T-helper 1 cell treated with Interleukin-12 subunit alpha and Interleukin-12 subunit beta and Interleukin-4 antibody, amounts not matched to agents 30 μg/mL and 1 μg/mL, for 36 hours (primary cell): ENCODE measurements at regions not wholly inside any gene's neighbourhood (a gene's known extent, or its start where the extent isn't known, plus 50 kb on each side); places are given as distances from the start of the nearest gene placed in this dataset.

Experiments
- H3K27ac Mint-ChIP-seq: one replicate; pipeline ENCODE4 v1.8.0; 2021; ENCODE audit warnings: mild to moderate bottlenecking, mixed read lengths
- H3K27me3 Mint-ChIP-seq: one replicate; pipeline ENCODE4 v1.8.0; 2021; ENCODE audit warnings: low read depth, mixed read lengths
- H3K36me3 Mint-ChIP-seq: one replicate; pipeline ENCODE4 v1.8.0; 2021; ENCODE audit warnings: low read depth, mixed read lengths
- H3K4me1 Mint-ChIP-seq: one replicate; pipeline ENCODE4 v1.8.0; 2021; ENCODE audit warnings: low read depth, mixed read lengths
- H3K4me3 Mint-ChIP-seq: one replicate; pipeline ENCODE4 v1.8.0; 2021; ENCODE audit warnings: mild to moderate bottlenecking, moderate library complexity, mixed read lengths
- H3K9me3 Mint-ChIP-seq: one replicate; pipeline ENCODE4 v1.8.0; 2021; ENCODE audit warnings: mixed read lengths

GRCh38 chr17:71158437-71158836 lies 962.4 kb upstream of the SOX9 start:
- no peaks in the 10 kb centered on the region for H3K36me3 Mint-ChIP-seq
- no peak overlapping the region for H3K27ac Mint-ChIP-seq
- H3K4me1 Mint-ChIP-seq, result no peaks in the 10 kb centered on the region
- no peaks in the 10 kb centered on the region for H3K27me3 Mint-ChIP-seq
- H3K9me3 Mint-ChIP-seq, result peaks cover 5% of the 10 kb centered on the region
- H3K4me3 Mint-ChIP-seq, result no peak overlapping the region

DNA sequence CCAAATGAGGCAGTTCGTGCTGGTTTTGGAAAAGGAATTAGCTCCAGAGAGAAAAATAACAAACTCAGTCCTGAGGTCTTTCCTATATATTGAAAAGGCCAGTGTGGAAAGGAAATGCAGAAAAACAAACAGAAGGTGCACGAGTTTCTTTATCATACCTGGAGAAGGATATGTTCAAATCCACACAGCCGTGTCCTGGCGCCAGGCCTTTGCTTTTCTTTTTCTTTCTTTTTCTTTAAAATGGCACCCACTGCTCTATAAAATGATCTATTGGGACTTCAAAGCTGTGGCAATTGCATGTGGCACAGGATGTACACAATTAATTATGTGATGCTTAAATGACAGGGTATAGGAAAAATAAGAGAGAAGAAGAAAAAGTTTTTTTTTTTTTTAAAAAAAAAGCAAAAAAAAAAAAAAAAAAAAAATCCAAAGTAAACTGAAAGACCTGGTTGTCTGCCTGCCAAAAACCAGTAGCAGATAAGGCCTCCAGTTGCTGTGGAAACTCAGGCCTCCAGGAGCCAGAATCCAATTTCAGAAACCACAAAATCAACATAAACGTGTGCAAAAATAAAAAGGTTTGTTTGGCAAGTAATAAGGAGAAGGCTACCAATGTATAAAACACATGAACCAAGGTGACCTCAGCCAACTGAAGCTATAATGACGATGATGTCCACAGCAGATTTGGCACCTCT lies 957.6 kb upstream of the SOX9 start:
- no peaks in the 10 kb centered on the region for H3K36me3 Mint-ChIP-seq
- H3K4me1 Mint-ChIP-seq, result no peaks in the 10 kb centered on the region
- H3K27ac Mint-ChIP-seq, result no peak overlapping the region
- H3K4me3 Mint-ChIP-seq, result no peak overlapping the region
- H3K27me3 Mint-ChIP-seq, result no peaks in the 10 kb centered on the region
- no peaks in the 10 kb centered on the region for H3K9me3 Mint-ChIP-seq

GRCh38 chr17:71163813-71164122 lies 957.1 kb upstream of the SOX9 start:
- no peaks in the 10 kb centered on the region for H3K9me3 Mint-ChIP-seq
- no peak overlapping the region for H3K4me3 Mint-ChIP-seq
- no peak overlapping the region for H3K27ac Mint-ChIP-seq
- H3K4me1 Mint-ChIP-seq, result no peaks in the 10 kb centered on the region
- H3K27me3 Mint-ChIP-seq, result no peaks in the 10 kb centered on the region
- no peaks in the 10 kb centered on the region for H3K36me3 Mint-ChIP-seq

DNA sequence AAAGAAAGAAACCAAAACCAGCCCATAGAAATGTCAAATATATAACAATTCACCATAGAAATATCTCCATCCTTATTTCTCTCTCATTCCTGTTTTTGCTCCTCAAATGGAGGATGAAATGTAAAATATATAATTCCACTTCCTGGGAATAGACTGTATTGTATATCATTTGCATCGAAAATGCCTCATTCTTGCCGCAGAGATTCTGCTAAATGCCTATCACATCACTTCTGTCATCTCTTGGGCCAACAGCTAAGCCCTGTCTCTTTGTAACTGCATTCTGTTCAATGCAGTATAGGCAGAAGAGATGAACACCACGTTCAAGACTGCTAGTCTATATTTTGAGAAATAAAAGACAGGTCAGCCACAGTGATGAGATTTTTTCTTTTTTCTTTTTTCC lies 956.3 kb upstream of the SOX9 start:
- no peak overlapping the region for H3K4me3 Mint-ChIP-seq
- H3K4me1 Mint-ChIP-seq, result no peaks in the 10 kb centered on the region
- no peak overlapping the region for H3K27ac Mint-ChIP-seq
- H3K36me3 Mint-ChIP-seq, result no peaks in the 10 kb centered on the region
- H3K27me3 Mint-ChIP-seq, result no peaks in the 10 kb centered on the region
- no peaks in the 10 kb centered on the region for H3K9me3 Mint-ChIP-seq

GRCh38 chr17:71166311-71166710 lies 954.5 kb upstream of the SOX9 start:
- H3K4me3 Mint-ChIP-seq, result no peak overlapping the region
- no peaks in the 10 kb centered on the region for H3K4me1 Mint-ChIP-seq
- H3K36me3 Mint-ChIP-seq, result no peaks in the 10 kb centered on the region
- no peaks in the 10 kb centered on the region for H3K9me3 Mint-ChIP-seq
- H3K27me3 Mint-ChIP-seq, result no peaks in the 10 kb centered on the region
- no peak overlapping the region for H3K27ac Mint-ChIP-seq

DNA sequence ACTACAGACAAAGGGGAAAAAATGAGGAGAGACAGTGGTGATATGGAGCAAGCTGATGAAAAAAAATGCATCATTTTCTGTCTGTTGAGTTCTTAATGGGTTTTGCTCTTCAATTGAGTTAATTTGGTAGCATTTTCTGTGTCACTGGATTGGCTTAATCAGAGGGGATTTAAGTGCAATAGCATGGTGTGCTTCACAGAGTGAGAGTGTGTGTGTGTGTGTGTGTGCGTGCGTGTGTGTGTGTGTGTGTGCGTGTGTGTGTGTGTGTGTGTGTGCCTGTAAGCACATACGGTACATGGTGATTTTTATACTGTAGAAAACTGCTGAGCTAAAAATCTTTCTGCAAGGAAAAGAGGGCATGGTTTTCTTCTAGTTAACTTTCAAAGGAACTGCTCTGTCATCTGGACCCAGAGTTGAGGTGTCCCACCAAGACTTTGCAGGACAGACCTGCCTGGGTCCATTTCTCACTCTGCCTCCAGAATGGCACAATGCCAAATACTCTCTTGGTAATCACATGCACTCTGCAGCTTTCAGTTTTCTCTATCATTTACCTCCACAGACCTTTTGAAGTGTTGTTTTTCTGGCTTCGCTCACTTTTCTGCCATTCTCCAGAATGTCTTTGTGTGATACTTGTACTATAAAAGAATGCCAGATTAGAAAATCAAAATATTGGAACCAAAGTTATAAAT lies 952.6 kb upstream of the SOX9 start:
- H3K9me3 Mint-ChIP-seq, result no peaks in the 10 kb centered on the region
- H3K36me3 Mint-ChIP-seq, result no peaks in the 10 kb centered on the region
- no peaks in the 10 kb centered on the region for H3K27me3 Mint-ChIP-seq
- H3K27ac Mint-ChIP-seq, result no peak overlapping the region
- no peaks in the 10 kb centered on the region for H3K4me1 Mint-ChIP-seq
- no peak overlapping the region for H3K4me3 Mint-ChIP-seq

DNA sequence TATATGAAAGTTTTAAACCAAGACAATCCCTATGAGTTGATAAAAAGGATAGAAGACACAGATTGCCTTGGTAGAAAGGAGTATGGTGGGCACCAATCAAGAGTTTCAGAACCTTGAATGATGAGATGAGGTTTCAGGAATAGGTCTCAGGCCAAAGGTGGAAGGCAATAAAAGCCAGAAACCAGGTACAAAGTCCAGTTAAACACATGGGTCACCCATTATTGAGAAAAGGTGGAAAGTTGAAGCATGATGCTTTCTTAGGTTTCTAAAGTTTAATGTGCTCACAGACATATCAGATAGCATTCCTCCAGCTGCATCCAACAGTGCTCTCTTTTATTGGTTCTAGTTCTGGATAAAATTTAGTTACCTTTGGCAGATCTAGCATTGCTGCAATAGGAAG lies 950.8 kb upstream of the SOX9 start:
- Mint-ChIP-seq H3K4me1 (no peaks in the 10 kb centered on the region), H3K9me3 (no peaks in the 10 kb centered on the region), H3K36me3 (no peaks in the 10 kb centered on the region), H3K27me3 (no peaks in the 10 kb centered on the region), H3K27ac (no peak overlapping the region), H3K4me3 (no peak overlapping the region)

GRCh38 chr17:71171270-71171669 lies 949.5 kb upstream of the SOX9 start:
- no peaks in the 10 kb centered on the region for H3K9me3 Mint-ChIP-seq
- no peaks in the 10 kb centered on the region for H3K36me3 Mint-ChIP-seq
- no peaks in the 10 kb centered on the region for H3K27me3 Mint-ChIP-seq
- H3K4me3 Mint-ChIP-seq, result no peak overlapping the region
- no peak overlapping the region for H3K27ac Mint-ChIP-seq
- no peaks in the 10 kb centered on the region for H3K4me1 Mint-ChIP-seq

DNA sequence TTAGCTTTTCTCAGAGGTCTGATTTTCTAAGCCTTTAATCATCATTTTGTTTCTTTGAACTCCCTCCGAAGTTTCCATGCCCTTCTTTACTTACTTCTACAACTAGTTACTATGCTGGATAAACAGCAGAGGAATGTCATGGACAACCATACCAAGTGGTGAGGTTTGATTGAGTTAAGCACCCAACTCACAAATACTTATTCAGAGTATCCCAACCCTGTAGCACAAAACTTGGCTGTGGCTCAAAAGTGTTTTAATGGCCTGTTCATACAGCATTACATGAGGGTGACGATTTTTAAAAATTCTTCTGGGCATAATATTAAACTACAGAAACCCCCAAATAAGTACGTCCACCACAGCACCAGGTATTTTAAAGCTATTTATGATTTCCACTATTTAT lies 946.8 kb upstream of the SOX9 start:
- no peaks in the 10 kb centered on the region for H3K27me3 Mint-ChIP-seq
- H3K4me1 Mint-ChIP-seq, result no peaks in the 10 kb centered on the region
- H3K36me3 Mint-ChIP-seq, result no peaks in the 10 kb centered on the region
- H3K9me3 Mint-ChIP-seq, result peaks cover 7% of the 10 kb centered on the region
- H3K27ac Mint-ChIP-seq, result no peak overlapping the region
- no peak overlapping the region for H3K4me3 Mint-ChIP-seq

DNA sequence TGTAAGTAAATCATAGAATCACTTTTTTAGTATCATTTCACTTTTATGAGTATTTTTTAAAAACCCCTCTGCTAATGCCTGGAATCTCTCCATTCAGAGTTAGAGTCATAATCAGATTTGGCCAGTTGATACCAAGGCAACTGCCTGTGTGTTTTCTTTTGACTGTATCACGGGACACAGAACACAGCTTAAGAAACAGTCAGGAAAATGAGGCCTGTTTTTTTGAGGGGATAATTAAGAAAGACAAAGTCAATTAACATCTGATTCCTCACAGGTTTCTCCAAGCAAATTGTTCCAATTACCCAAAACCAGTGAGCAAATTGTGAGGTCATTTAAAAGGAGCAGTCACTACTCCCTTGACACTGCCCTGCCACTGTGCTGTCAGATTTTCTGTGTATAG lies 944.5 kb upstream of the SOX9 start:
- no peaks in the 10 kb centered on the region for H3K27me3 Mint-ChIP-seq
- no peaks in the 10 kb centered on the region for H3K36me3 Mint-ChIP-seq
- no peaks in the 10 kb centered on the region for H3K4me1 Mint-ChIP-seq
- H3K9me3 Mint-ChIP-seq, result peaks cover 7% of the 10 kb centered on the region
- H3K4me3 Mint-ChIP-seq, result no peak overlapping the region
- H3K27ac Mint-ChIP-seq, result no peak overlapping the region

DNA sequence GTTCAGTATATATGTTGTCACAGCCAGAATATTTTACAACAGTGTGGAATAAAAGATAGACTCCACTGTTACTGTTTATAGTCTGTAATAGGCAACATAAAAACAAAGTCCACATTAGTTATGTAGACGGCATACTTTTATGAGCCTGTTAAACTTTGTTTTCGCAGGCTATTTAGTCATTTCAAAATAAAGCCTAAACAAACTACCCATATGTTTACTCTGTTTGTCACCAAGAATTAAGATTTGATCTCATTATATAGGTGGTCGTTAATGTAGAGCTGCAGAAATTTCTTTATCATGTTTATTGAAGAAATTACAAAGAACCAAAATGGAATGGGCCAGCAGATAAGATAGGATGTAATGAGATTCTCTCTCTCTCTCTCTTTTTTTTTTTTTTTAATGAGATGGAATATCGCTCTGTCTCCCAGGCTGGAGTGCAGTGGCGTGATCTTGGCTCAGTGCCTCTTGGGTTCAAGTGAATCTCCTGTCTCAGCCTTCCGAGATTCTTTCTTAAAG lies 943.8 kb upstream of the SOX9 start:
- Mint-ChIP-seq H3K4me1 (no peaks in the 10 kb centered on the region), H3K27ac (no peak overlapping the region), H3K27me3 (no peaks in the 10 kb centered on the region), H3K36me3 (no peaks in the 10 kb centered on the region), H3K4me3 (no peak overlapping the region), H3K9me3 (peaks cover 7% of the 10 kb centered on the region)

DNA sequence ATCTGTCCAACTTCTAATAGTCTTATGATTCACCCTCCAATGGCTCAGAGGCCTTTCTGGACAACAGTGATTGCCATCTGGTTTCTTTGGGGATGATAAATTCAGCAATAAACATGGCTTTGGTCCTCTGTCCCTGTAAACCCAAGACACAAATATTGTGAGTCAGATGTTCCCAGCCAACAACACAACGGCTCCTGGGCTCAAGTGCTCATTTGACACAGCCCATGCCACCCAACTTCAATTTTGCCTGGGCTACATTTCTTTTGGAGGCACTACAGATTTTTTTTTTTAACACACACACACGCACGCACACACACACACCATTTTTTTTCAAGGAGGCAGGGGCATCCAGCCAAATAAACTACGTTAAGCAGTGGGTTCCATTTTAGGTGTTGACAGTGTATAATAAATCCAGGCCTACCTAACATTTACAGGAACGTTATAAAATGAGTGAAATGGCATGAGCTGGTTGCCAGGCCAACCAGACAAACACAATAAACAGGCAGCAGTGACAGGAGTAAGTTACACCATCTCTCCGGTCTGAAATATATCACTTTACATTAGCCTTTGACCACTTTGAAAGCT lies 939.9 kb upstream of the SOX9 start:
- no peaks in the 10 kb centered on the region for H3K27me3 Mint-ChIP-seq
- no peaks in the 10 kb centered on the region for H3K4me1 Mint-ChIP-seq
- H3K4me3 Mint-ChIP-seq, result no peak overlapping the region
- no peaks in the 10 kb centered on the region for H3K36me3 Mint-ChIP-seq
- peaks cover 10% of the 10 kb centered on the region for H3K9me3 Mint-ChIP-seq
- H3K27ac Mint-ChIP-seq, result no peak overlapping the region

DNA sequence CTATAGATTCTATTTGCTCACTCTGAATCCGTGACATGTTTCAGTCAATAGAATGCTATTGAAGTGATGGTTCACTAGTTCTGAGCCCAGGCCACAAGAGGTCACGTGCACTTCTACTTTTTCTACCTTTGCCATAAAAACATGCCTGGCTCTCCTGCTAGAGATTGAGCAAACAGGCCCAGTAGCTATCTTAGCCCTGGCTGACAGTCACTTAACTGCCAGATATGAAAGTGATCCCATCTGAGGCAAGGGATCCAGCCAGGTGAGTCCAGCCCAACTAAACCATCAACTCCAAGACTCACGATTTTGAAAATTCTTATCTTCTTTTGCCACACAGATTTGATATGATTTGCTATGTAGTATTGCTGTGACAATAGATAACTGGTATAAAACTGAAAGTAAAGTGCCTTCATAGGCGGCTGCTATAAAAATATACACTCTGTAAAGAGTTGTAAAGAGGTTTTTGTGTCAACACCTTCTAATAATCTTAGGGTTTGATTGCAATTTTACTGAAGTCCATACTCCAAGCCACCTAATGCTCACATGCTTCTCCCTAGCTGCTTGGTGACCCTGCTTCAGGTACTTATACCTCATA lies 937.7 kb upstream of the SOX9 start:
- peaks cover 13% of the 10 kb centered on the region for H3K9me3 Mint-ChIP-seq
- no peaks in the 10 kb centered on the region for H3K27me3 Mint-ChIP-seq
- no peak overlapping the region for H3K4me3 Mint-ChIP-seq
- no peak overlapping the region for H3K27ac Mint-ChIP-seq
- no peaks in the 10 kb centered on the region for H3K36me3 Mint-ChIP-seq
- H3K4me1 Mint-ChIP-seq, result no peaks in the 10 kb centered on the region

GRCh38 chr17:71184716-71185115 lies 936.1 kb upstream of the SOX9 start:
- Mint-ChIP-seq H3K27ac (no peak overlapping the region), H3K27me3 (no peaks in the 10 kb centered on the region), H3K4me3 (no peak overlapping the region), H3K36me3 (no peaks in the 10 kb centered on the region), H3K9me3 (peaks cover 17% of the 10 kb centered on the region), H3K4me1 (no peaks in the 10 kb centered on the region)
